HG03139 (cell line): ENCODE measurements at regions not wholly inside any gene's neighbourhood (a gene's known extent, or its start where the extent isn't known, plus 50 kb on each side); places are given as distances from the start of the nearest gene placed in this dataset.

Experiments
- ATAC-seq: cut with Tn5 transposase; IDR thresholded peaks from one replicate; pipeline ENCODE4 v1.9.1; 2021; ENCODE audit not compliant: unreplicated experiment

DNA sequence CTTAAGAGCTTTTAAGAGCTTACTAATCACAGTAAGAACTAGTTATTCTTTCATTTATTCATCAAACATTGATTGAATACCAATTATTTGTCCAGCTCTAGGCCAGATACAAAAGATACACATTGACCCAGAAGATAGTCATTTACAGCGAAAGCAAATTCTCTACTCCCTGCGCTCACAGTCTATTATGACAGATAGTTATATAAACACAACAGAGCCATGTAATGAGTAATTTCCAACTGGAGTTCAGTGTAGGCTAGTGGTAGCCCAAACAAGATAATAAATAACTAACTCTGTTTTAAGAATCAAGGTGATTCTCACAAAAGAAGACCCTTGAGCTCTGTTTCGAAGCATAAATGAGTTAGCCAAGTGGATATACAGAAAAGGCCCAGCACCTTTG, 397.8 kb upstream of the TLE4 start:
- ATAC-seq = no peak

DNA sequence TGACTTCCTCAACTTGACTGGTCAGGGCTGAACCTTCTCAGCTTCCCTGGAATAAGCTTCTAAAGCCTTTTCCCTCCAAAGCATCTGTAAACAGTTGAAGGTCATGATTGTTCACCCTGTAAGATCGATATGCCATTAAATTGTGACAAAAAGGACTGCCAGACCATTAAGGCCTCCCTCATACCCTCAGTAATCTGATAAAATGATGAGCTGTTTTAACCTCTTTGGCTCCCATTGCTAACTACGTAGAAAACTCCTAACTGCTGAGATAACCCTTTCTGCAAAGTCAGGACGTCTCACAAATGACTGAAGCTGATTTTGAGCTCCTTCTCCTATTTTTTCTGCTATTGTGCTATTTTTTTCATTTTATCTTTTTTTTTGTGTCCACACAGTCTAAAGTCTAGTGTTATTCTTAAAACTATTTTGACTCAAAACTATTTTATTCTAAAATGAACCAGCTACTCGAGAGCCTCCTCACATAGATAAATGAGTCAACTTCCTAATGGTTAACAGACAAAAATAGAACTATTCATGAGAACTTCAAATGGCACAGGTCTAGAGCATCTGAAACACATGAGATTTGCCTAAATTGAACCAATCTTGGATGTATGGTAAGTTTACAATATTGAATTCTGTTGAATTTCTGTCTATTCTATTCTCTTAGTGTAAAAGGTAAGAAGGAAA, 395.6 kb upstream of the TLE4 start:
- ATAC-seq = no peak

DNA sequence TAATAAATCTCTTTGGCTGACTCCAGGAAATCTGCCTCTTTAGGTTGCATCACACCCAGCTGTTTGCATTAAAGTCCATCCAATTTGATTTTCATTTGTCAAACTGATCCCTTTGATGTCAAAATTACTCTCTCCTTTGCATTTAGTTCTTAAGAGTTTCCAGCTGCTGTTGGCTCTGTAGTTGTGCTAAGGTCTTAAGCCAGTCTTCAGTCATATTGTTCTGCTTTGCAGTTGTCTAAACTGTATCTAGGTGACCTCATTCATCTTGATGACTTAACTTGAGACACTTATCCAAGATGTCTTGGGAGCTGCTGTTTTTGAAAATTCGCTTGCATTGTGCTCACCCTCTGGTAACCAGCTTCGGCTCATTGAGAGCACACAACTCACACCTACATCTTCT, 386.9 kb upstream of the TLE4 start:
- no peak for ATAC-seq

DNA sequence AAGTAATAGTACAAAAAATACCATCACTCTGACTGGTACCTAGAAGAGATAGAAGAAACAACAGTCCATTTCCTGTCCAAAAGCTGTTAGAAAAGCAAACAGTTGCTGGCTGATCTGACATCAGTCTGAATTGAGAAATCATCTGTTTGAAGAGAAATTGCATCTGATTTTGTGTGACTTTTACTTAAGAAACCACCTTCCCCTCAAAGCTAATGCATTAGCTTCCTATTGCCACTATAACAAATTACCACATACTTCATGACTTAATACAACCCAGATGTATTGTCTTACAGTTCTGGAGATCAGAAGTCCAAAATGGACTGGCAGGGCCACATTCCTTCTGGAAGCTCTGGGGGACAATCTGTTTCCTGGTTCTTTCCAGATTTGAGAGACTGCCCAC, 385.9 kb upstream of the TLE4 start:
- no peak for ATAC-seq

DNA sequence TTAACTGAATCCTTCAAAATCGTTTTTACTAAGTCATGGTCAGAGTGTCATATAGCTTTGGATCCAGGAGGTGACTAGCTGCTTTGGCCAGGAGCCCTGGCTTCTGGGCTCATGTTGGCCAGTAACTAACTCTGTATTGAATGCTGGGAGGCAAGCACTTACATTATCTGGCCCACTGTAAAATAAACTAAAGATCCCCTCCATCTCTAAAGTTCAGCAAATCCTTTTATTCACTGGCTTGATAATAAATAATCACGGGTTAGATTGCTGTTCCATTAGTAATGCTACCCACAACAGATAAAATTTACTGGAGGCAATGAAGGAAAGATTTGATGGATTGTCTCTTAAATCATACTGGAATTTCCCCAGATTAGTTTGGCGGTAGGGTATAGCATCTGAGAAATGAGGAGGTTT, 382.2 kb upstream of the TLE4 start:
- no peak for ATAC-seq

- no peak for ATAC-seq
Observed at GRCh38 chr9:79193001-79193400, 378.8 kb upstream of the TLE4 start.

- ATAC-seq = no peak
Observed at GRCh38 chr9:79193501-79194223, 378.1 kb upstream of the TLE4 start.

DNA sequence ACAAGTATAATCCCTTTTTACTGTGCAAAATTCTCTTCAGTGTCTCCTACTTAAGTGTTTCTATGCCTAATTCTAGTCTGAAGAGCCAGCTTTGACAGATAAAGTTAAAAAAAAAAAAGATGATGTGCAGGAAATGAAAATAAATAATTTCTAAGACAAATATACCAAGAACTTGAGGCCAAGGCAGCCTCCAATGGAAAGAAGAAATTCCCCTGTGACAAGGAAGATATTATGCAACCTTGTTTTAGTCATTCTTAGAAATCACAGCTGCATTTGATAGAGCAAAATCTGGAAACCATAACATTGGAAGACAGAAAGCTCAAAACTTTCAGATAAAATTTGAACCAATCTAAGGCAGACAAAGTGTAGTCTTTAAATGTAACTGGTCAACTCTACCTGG, 375.9 kb upstream of the TLE4 start:
- ATAC-seq = no peak

DNA sequence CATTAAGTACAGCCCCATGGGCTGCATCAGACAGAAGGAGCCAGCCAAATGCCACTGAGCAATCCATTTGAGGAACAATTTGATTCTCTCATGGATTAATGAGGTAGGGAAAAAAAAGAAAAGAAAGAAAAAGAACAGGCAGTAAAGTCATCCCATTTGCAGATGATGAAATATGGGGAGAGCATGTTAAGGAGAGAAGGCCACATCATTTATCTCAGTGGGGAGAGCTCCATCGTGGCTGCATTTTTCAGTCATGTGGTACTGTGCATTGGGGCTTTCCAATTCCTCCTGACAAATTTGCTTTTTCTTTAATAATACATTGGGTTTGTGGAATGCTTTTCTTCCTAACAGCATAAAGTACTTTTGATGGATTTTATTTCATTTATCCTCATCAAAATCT, 375.2 kb upstream of the TLE4 start:
- no peak for ATAC-seq

- no peak for ATAC-seq
Observed at GRCh38 chr9:79200336-79200735, 371.4 kb upstream of the TLE4 start.

- ATAC-seq = no peak
Observed at GRCh38 chr9:79201636-79202035, 370.1 kb upstream of the TLE4 start.

DNA sequence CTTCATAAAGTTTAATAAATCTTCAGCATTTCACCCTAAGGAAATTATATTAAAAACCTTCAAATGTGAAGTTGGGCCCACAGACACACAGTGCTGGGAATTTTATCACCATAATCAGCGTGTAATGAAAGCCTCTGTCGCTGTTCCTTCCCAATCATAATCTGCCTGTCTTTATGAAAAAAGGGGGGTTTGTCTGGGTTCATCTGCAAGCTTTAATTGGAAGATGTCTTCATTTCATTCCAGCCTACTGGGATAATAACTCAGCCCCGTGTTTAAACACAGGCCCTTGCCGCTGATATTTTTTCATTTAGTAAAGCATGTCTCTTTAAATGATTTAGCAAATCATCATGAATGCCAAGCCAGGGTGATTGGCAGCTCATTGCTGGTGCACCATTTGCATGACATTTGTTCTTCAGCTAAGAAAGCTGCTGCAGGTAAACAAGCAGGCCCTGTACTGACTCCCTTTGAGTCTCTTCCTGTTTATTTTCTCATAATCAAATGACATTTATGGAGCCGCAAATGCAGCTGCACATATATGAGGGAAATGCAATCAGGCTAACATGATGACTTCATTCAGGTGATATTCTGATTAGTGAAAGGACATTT, 362.9 kb upstream of the TLE4 start:
- ATAC-seq = no peak

DNA sequence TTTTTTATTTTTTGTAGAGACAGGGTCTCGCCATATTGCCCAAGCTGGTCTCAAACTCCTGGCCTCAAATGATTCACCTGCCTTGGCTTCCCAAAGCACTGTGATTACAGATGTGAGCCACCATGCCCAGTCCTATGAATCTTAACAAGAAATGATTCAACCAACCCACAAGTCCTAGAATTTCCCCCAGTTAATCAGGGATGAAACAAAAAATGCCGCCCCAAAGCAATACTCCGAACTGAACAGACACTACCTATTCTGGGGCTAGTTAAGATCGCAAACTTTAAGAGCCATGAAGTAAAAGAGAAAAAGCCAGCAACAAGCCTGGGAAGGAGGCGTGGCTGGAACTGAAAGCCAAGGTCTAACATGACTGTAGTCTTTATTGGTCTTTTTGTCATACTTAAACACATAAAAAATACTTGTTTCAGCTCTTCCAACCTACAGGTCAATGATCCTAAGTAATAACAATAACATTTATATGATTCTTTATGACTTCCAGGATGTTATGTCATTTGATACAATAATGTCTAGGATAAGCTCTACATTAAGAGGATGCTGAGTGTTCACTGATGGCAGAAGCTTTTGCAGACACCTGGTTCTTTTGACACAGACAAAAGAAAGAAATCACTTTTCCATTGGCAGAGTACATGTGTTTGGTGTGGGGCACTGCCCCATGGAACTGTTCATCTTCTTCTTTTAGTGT, 361.1 kb upstream of the TLE4 start:
- no peak for ATAC-seq

- no peak for ATAC-seq
Observed at GRCh38 chr9:79213417-79214125, 358.2 kb upstream of the TLE4 start.

GRCh38 chr9:79215821-79216220, 355.9 kb upstream of the TLE4 start:
- ATAC-seq = no peak

GRCh38 chr9:79220251-79220650, 351.5 kb upstream of the TLE4 start:
- ATAC-seq = no peak

DNA sequence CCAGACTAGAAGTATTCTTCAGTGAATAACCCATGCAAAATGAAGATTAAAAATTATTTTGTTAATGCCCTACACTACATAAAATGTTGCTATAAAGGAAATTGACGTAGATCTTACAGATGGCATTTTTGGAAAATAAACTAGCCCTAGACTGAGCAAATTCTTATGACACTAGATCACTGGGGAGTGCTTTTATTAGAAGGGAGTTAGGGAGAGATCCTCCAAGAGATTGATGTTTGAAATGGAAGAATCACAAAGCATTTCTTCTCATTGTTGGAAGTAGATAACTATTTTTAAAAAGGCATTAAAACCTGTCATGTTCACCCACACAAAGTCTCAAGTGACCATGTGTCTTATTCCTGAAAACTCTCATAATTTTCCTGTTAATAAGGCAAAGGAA, 351.1 kb upstream of the TLE4 start:
- no peak for ATAC-seq

- no peak for ATAC-seq
Observed at GRCh38 chr9:79221084-79221483, 350.7 kb upstream of the TLE4 start.

DNA sequence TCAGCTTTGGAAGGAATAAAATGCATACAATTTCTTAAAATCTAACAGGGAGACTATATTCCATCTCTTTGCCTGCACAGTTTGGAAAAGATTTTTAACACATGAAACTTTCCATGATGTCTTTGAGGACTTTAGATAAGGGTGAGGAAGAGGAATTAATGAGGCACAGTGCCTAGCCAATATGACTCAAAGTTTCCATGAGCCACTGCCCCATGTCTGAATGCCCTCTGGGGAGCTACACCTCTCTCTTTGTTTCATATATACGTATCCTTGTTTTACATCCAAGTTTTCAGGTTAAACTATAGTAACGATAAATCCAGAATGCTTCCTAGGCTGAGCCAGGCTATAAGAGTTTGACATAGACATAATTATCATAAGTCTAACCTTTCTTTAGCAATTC, 349.3 kb upstream of the TLE4 start:
- no peak for ATAC-seq

DNA sequence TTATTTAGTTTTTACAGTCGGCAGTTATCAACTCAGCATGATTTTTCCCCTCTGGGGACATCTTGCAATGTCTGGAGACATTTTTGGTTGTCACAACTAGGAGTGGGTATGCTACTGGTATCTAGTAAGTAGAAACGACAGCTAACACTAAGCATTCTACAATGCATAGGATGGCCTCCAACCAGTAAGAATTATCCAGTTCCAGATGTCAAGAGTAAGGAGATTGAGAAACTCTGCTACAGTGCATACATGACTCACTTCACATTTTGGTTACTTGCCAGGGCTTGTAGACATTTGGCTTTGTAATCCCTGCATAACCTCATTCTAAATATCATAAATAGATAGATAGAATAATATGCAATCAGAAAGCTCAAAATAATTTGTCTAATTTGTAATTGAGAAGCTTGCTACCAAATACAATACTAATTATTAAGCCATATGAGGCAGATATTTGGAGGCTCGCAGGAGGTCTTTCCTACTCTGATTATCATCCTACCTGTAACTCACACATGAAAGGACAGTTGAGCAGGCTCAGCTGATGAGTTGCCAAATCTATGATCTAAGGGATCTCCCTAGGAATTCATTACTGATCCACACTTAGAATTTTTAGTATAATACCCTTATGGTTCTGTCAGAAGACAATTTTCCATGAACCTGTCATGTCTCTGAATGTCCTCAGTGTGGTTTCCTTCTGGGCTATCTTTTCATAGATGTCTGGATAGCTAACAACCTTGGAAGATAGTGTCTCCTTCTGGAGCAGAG, 346.9 kb upstream of the TLE4 start:
- no peak for ATAC-seq
